Lung (tissue), 11 donors: ENCODE measurements at regions not wholly inside any gene's neighbourhood (a gene's known extent, or its start where the extent isn't known, plus 50 kb on each side); places are given as distances from the start of the nearest gene placed in this dataset.

ENCODE experiments used
- ATAC-seq: fragments of 200-7000 bp; cut with Tn5 transposase; one replicate; pipeline ENCODE4 v1.9.1; 2020; ENCODE audit warnings: moderate number of reproducible peaks; ENCODE audit not compliant: insufficient read depth, low FRiP score
- DNase-seq, 3 donors: peaks; one replicate each; pipeline ENCODE4 v3.0.0-alpha.2; 2013 to 2017
- H3K27ac ChIP-seq, 2 donors: one replicate each; pipeline ENCODE4 v1.5.1; 2013; ENCODE audit warnings: mild to moderate bottlenecking in 2 of 2, moderate library complexity in 2 of 2, control low read depth in 1 of 2, inconsistent platforms in 1 of 2, low read depth in 1 of 2, low read length in 1 of 2
- H3K27me3 ChIP-seq, 3 donors: one replicate each; pipeline ENCODE4 v1.5.1; 2013; ENCODE audit warnings: low read length in 2 of 3; ENCODE audit not compliant: control insufficient read depth in 3 of 3, insufficient read depth in 3 of 3
- H3K36me3 ChIP-seq, 4 donors: one replicate each; pipeline ENCODE4 v1.5.1; 2013; ENCODE audit warnings: low read length in 4 of 4, mild to moderate bottlenecking in 1 of 4, moderate library complexity in 1 of 4; ENCODE audit not compliant: control insufficient read depth in 4 of 4, insufficient read depth in 4 of 4
- H3K4me1 ChIP-seq, 5 donors: one replicate each; pipeline ENCODE4 v1.5.1; 2013; ENCODE audit warnings: low read length in 5 of 5, mild to moderate bottlenecking in 2 of 5, moderate library complexity in 1 of 5; ENCODE audit not compliant: control insufficient read depth in 5 of 5, insufficient read depth in 5 of 5
- H3K4me3 ChIP-seq: one replicate; pipeline ENCODE4 v1.5.1; 2013; ENCODE audit warnings: mild to moderate bottlenecking, control low read depth, moderate library complexity
- H3K9ac ChIP-seq, 2 donors: one replicate each; pipeline ENCODE4 v1.5.1; 2013; ENCODE audit warnings: low read length in 2 of 2, control low read depth in 1 of 2; ENCODE audit not compliant: insufficient read depth in 1 of 2
- H3K9me3 ChIP-seq, 4 donors: one replicate each; pipeline ENCODE4 v1.5.1; 2013; ENCODE audit warnings: low read length in 3 of 4, mild to moderate bottlenecking in 1 of 4, moderate library complexity in 1 of 4; ENCODE audit not compliant: control insufficient read depth in 4 of 4, insufficient read depth in 3 of 4
- WGBS, 2 donors: extraction: QIAGEN DNeasy Blood & Tissue Kit; methylation state at CpG; one replicate each; pipeline ENCODE4 v1.1.7; 2013; 5-methylcytosine and 5-hydroxymethylcytosine counted together
- TF ChIP-seq, protein P1 (sequence below): IDR thresholded peaks from 2 replicates; pipeline ENCODE4 v1.5.1; 2012; ENCODE audit warnings: mild to moderate bottlenecking; ENCODE audit errors: control extremely low read depth, extremely low read depth
- donor health status: control.
- donor health status: control.
- donor health status: Bipolar disorder and iron deficiency.
- donor health status: healthy.
- donor health status: DM: yes; HTN: yes; CAD: no.

DNA sequence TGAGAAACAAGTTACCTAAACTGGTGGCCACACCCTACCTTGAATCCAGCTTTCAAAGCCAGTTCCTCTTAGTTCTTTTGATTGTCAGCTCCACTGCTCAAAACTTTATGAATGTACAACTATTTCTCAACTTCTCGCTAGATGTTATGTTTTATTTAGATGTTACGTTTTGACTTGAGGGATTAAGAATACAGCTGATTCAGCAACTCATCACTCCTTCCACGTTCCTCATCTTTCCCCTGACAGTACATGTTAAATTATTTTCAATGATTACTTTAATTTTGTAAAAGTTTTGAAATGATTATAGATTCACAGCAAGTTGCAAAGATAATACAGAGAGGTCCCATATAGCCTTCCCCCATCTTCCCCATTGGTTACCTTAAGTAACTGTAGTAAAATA is 553.4 kb downstream of the GALR1 start:
- H3K9ac ChIP-seq = no peak overlapping the region
- H3K27me3 ChIP-seq = no peaks in the 10 kb centered on the region
- H3K9me3 ChIP-seq = peaks cover 0 to 4% (median 1%) of the 10 kb centered on the region in 4 donors
- no peaks in the 10 kb centered on the region for H3K4me1 ChIP-seq
- DNase-seq = no peak
- ATAC-seq = no peak
- no peak overlapping the region for H3K4me3 ChIP-seq
- no peak overlapping the region for H3K27ac ChIP-seq
- TF ChIP-seq, protein P1, sequence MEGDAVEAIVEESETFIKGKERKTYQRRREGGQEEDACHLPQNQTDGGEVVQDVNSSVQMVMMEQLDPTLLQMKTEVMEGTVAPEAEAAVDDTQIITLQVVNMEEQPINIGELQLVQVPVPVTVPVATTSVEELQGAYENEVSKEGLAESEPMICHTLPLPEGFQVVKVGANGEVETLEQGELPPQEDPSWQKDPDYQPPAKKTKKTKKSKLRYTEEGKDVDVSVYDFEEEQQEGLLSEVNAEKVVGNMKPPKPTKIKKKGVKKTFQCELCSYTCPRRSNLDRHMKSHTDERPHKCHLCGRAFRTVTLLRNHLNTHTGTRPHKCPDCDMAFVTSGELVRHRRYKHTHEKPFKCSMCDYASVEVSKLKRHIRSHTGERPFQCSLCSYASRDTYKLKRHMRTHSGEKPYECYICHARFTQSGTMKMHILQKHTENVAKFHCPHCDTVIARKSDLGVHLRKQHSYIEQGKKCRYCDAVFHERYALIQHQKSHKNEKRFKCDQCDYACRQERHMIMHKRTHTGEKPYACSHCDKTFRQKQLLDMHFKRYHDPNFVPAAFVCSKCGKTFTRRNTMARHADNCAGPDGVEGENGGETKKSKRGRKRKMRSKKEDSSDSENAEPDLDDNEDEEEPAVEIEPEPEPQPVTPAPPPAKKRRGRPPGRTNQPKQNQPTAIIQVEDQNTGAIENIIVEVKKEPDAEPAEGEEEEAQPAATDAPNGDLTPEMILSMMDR = no peak
- 79 to 81% methylated on average over 3 of the region's 3 CpGs for WGBS, 2 donors
- H3K36me3 ChIP-seq = no peaks in the 10 kb centered on the region

DNA sequence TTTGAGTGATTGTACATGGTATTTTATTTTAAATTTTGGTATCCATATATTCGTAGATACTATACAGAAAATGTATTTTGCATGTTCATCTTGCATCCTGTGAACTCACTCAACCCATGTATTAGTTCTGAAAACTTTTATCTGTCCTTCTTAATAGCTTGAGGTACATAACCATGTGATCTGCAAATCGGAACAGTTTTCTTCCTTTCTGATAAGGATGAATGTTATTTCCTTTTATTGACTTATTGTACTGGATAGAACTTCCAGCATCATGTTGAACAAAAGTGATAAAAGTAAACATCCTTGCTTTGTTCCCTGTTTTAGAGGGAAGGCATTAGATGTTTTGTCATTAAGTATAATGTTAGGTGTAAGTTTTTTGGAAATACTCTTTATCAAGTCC is 554.7 kb downstream of the GALR1 start:
- no peak overlapping the region for H3K4me3 ChIP-seq
- peaks cover 0 to 3% (median 1%) of the 10 kb centered on the region in 4 donors for H3K9me3 ChIP-seq
- DNase-seq (no peak), ATAC-seq (no peak)
- H3K27me3 ChIP-seq = no peaks in the 10 kb centered on the region
- H3K36me3 ChIP-seq = no peaks in the 10 kb centered on the region
- 39 to 58% methylated on average over 2 of the region's 2 CpGs for WGBS, 2 donors
- no peak overlapping the region for H3K9ac ChIP-seq
- H3K4me1 ChIP-seq = no peaks in the 10 kb centered on the region
- H3K27ac ChIP-seq = no peak overlapping the region
- TF ChIP-seq, protein P1 = no peak

DNA sequence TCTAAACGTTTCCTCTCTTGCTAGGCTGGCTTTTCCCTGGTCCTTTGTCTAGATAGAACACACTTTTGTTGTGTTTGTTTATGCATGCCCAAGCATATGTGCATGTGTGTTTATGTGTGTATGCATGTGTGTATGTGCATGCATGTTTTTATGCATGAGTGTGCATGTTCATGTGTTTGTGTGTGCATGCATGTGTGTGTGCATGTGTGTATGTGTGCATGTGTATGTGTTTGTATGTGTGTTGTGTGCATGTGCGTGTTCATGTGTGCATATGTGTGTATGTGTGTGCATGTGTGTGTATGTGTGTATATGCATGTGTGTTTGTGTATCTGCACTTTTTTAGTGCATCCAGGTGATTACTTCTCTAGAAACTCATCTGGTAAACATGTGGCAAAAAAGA is 558.0 kb downstream of the GALR1 start:
- DNase-seq (no peak), ATAC-seq (no peak)
- no peak overlapping the region for H3K4me3 ChIP-seq
- H3K36me3 ChIP-seq = no peaks in the 10 kb centered on the region
- peaks cover 0 to 2% (median 0%) of the 10 kb centered on the region in 5 donors for H3K4me1 ChIP-seq
- peaks cover 0 to 2% (median 0%) of the 10 kb centered on the region in 4 donors for H3K9me3 ChIP-seq
- H3K27me3 ChIP-seq = no peaks in the 10 kb centered on the region
- 70 to 84% methylated on average over 2 of the region's 2 CpGs for WGBS, 2 donors
- H3K27ac ChIP-seq = no peak overlapping the region
- H3K9ac ChIP-seq = no peak overlapping the region
- TF ChIP-seq, protein P1 = no peak

DNA sequence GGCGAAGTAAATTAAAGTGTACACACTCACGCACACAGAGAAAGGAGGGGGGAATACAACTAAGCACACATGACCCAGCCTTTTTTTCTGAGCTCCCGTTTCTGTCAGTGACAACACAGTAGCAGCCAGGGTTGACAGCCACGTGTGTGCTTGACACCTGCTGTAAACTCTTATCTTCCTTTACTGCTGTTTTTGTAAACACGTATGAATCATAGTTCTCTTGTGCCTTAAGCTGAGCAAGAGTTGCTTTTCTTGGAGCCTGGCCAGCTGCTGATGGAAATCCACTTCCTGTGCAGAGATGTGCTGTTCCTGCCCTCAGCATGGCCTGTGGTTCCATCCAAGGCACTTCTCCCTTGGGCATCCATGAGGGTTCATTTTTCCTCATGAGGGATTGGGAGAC is 561.9 kb downstream of the GALR1 start:
- no peaks in the 10 kb centered on the region for H3K27me3 ChIP-seq
- peaks cover 0 to 2% (median 0%) of the 10 kb centered on the region in 5 donors for H3K4me1 ChIP-seq
- H3K36me3 ChIP-seq = no peaks in the 10 kb centered on the region
- peaks cover 0 to 2% (median 0%) of the 10 kb centered on the region in 4 donors for H3K9me3 ChIP-seq
- DNase-seq = peak in 2 of 3 donors; percentile 8 to 33
- WGBS, 2 donors = 43 to 52% methylated on average over 5 of the region's 5 CpGs
- no peak overlapping the region for H3K27ac ChIP-seq
- H3K4me3 ChIP-seq = no peak overlapping the region
- no peak overlapping the region for H3K9ac ChIP-seq
- ATAC-seq = no peak
- TF ChIP-seq, protein P1 = no peak
